ENCODE measurements at regions not wholly inside any gene's neighbourhood (a gene's known extent, or its start where the extent isn't known, plus 50 kb on each side); places are given as distances from the start of the nearest gene placed in this dataset.

DNA sequence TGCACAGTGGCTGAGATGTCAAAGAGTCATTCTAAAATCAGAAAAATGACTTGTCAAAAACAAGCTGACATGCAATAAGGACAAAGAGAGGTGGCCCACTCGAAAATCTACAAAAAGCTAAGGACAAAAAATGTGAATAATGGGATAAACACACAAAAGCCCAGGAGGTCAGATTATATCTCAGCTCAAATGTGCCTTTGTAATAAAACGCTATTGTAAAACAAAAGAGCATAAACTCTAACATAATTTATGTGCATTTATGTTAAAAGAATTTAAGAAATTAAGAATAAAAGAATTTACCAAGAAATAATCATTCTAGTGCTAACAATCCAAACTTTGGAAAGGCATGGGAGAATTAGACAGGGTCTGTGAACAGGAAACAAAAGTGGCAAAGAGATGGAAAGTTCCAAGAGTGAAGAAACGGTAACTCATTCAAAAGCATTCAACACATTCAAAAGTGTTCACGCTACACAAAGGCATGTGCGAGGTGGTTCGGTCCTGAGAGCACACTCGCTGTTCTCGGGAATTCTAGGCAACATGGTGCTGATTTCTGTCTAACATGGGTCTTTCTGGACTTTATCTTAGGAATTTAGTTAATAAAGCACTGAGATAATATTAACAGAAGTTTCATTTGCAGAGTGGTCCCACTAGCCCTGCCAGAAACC is 197.7 kb downstream of the KATNAL1 start:
- H3K4me3 ChIP-seq (ENCODE audit: low read depth, low read length), result no peak overlapping the region
- TF ChIP-seq, protein P1, sequence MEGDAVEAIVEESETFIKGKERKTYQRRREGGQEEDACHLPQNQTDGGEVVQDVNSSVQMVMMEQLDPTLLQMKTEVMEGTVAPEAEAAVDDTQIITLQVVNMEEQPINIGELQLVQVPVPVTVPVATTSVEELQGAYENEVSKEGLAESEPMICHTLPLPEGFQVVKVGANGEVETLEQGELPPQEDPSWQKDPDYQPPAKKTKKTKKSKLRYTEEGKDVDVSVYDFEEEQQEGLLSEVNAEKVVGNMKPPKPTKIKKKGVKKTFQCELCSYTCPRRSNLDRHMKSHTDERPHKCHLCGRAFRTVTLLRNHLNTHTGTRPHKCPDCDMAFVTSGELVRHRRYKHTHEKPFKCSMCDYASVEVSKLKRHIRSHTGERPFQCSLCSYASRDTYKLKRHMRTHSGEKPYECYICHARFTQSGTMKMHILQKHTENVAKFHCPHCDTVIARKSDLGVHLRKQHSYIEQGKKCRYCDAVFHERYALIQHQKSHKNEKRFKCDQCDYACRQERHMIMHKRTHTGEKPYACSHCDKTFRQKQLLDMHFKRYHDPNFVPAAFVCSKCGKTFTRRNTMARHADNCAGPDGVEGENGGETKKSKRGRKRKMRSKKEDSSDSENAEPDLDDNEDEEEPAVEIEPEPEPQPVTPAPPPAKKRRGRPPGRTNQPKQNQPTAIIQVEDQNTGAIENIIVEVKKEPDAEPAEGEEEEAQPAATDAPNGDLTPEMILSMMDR (IDR thresholded peaks at IDR 0.05; ENCODE audit: insufficient read depth, low read length, poor library complexity, severe bottlenecking), result no peak
- no peak for DNase-seq (ENCODE audit: low read depth)
- H3K27me3 ChIP-seq (ENCODE audit: control insufficient read depth, insufficient read depth, low read length), result no peaks in the 10 kb centered on the region
- no peaks in the 10 kb centered on the region for H3K36me3 ChIP-seq (ENCODE audit: control insufficient read depth, insufficient read depth, low read length)

DNA sequence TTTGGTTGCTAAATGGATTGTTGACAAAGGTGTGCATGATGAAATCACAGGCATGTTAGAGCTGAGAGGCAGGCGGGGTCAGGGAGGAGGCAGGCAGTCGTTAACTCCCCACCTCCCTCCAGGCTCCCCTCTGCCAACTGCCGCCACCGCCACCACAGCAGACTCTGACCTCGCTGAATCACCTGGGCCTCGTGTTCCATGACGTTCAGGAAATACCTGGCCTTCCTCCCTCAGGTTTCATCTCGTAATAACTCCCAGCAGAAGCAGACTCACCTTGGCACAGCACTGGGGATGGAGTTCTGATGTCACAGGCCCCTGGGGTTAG is 198.5 kb downstream of the KATNAL1 start:
- no peak overlapping the region for H3K4me3 ChIP-seq (ENCODE audit: low read depth, low read length)
- peak; percentile 31 for DNase-seq (ENCODE audit: low read depth)
- no peaks in the 10 kb centered on the region for H3K27me3 ChIP-seq (ENCODE audit: control insufficient read depth, insufficient read depth, low read length)
- TF ChIP-seq, protein P1 (IDR thresholded peaks at IDR 0.05; ENCODE audit: insufficient read depth, low read length, poor library complexity, severe bottlenecking), result no peak
- no peaks in the 10 kb centered on the region for H3K36me3 ChIP-seq (ENCODE audit: control insufficient read depth, insufficient read depth, low read length)

DNA sequence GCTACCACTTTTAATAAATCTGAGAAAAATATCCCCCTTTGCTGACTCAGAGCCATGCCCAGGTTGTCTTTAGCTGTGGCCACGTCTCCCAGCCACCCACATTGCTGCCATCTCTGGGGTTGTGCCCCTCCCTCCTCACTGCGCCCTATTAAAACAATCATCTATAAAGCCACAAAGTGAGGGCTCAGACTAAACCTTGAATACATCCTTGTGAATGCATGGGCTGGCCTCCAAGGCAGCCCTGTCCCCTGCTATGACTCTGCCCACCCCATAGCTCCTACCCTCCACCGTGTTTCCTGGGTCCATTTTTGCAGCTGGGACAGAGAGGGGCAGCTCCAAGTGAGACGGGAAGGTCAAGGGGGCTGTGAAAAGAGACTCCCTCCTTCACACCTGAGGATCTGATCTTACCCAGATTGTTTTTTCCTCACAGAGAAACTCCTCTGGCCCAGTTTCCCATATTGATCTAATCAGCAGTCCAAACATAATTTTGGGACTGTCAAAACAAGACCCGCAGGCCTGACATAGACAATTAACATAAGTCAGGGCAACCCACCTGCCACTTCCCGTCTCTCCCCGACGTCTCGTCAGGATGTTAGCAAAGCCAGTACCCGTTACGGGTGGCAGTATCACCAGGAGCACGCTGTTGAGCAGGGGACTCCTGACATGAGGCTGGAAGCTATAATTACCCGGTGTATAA is 199.0 kb downstream of the KATNAL1 start:
- no peaks in the 10 kb centered on the region for H3K36me3 ChIP-seq (ENCODE audit: control insufficient read depth, insufficient read depth, low read length)
- no peak for DNase-seq (ENCODE audit: low read depth)
- TF ChIP-seq, protein P1 (IDR thresholded peaks at IDR 0.05; ENCODE audit: insufficient read depth, low read length, poor library complexity, severe bottlenecking), result no peak
- H3K27me3 ChIP-seq (ENCODE audit: control insufficient read depth, insufficient read depth, low read length), result no peaks in the 10 kb centered on the region
- no peak overlapping the region for H3K4me3 ChIP-seq (ENCODE audit: low read depth, low read length)

DNA sequence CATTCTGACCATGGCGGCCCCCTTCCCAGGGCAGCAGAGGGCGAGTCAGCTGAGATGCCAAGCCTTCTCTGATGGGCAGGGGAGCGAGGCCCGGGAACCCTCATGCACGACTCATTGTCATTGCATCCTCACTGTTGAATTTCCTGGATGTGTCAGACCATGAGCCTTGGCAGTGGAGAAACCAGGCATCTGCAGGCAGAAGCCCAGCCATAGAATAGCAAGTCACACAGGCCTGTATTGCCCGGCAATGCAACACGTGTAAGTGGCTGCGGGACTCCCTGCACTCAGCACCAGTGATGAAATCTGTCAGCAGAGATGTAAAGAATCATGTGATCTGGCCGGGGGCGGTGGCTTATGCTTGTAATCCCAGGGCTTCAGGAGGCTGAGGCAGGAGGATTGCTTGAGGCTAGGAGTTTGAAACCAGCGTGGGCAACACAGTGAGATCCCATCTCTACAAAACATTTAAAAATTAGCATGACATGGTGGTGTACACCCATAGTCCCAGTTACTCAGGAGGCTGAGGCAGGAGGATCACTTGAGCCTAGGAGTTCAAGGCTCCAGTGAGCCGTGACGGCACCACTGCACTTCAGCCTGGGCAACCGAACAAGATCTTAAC is 199.7 kb downstream of the KATNAL1 start:
- Histone ChIP-seq H3K4me3 (ENCODE audit: low read depth, low read length) (no peak overlapping the region), H3K27me3 (ENCODE audit: control insufficient read depth, insufficient read depth, low read length) (no peaks in the 10 kb centered on the region), H3K36me3 (ENCODE audit: control insufficient read depth, insufficient read depth, low read length) (no peaks in the 10 kb centered on the region)
- no peak for DNase-seq (ENCODE audit: low read depth)
- TF ChIP-seq, protein P1 (IDR thresholded peaks at IDR 0.05; ENCODE audit: insufficient read depth, low read length, poor library complexity, severe bottlenecking), result no peak

DNA sequence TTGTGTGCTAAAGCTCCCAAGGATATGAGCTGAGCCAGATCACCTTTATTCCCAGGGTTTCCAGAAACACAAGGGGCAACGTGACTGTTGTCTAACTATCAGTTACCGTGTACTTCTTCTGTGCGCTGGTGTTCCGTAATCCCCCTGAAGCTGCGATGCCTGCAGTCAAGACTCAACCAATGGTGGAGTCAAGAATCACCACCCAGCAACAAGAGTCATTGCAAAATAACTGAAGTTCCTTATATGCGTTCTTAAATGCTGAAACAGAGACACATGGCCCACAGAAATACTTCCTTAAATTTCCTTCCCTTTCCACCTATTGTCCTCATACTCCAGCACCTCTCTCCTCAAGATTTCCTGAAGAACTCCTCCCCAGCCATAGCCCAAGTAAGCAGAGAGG is 200.2 kb downstream of the KATNAL1 start:
- Histone ChIP-seq H3K4me3 (ENCODE audit: low read depth, low read length) (no peak overlapping the region), H3K27me3 (ENCODE audit: control insufficient read depth, insufficient read depth, low read length) (no peaks in the 10 kb centered on the region), H3K36me3 (ENCODE audit: control insufficient read depth, insufficient read depth, low read length) (no peaks in the 10 kb centered on the region)
- TF ChIP-seq, protein P1 (IDR thresholded peaks at IDR 0.05; ENCODE audit: insufficient read depth, low read length, poor library complexity, severe bottlenecking), result no peak
- no peak for DNase-seq (ENCODE audit: low read depth)

Measured in kidney epithelial cell (primary cell).